ENCODE measurements at regions not wholly inside any gene's neighbourhood (a gene's known extent, or its start where the extent isn't known, plus 50 kb on each side); places are given as distances from the start of the nearest gene placed in this dataset.
"Not testable (repeated sequence)": the region's sequence is repeated elsewhere in the genome, so short reads cannot be mapped to it uniquely, and the experiment has no call there.

GRCh38 chr16:88128556-88128955 lies 177.3 kb downstream of the BANP start:
- DNase-seq, result no peak

- not testable (repeated sequence) for DNase-seq
Observed at GRCh38 chr16:88129133-88129532, 177.9 kb downstream of the BANP start.

- no peak for DNase-seq
Observed at GRCh38 chr16:88130016-88130415, 178.8 kb downstream of the BANP start.

GRCh38 chr16:88130681-88131080 lies 179.4 kb downstream of the BANP start:
- no peak for DNase-seq

GRCh38 chr16:88131256-88131655 lies 180.0 kb downstream of the BANP start:
- no peak for DNase-seq

DNA sequence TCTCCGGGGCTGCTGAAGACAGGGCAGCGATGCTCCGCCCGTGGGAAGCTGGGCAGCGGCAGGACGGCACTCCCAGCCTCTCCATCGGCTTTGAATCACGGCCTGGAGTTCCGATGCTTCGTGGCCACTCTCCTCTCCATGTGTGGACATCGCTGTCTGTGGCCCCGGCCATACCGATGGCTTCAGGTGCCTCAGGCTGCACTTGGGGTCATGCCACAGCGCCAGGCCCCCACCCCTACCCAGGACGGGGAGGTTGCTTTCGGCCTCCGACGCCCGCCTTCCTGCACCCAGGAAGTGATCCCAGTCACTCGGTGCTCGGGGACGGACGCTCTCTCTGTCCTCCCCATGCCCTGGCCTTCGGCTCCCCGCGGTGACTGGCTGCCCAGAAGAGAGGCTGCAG lies 180.7 kb downstream of the BANP start:
- DNase-seq, result no peak

- DNase-seq, result no peak
Observed at GRCh38 chr16:88132836-88133506, 181.7 kb downstream of the BANP start.

- DNase-seq, result no peak
Observed at GRCh38 chr16:88133507-88133843, 182.2 kb downstream of the BANP start.

DNA sequence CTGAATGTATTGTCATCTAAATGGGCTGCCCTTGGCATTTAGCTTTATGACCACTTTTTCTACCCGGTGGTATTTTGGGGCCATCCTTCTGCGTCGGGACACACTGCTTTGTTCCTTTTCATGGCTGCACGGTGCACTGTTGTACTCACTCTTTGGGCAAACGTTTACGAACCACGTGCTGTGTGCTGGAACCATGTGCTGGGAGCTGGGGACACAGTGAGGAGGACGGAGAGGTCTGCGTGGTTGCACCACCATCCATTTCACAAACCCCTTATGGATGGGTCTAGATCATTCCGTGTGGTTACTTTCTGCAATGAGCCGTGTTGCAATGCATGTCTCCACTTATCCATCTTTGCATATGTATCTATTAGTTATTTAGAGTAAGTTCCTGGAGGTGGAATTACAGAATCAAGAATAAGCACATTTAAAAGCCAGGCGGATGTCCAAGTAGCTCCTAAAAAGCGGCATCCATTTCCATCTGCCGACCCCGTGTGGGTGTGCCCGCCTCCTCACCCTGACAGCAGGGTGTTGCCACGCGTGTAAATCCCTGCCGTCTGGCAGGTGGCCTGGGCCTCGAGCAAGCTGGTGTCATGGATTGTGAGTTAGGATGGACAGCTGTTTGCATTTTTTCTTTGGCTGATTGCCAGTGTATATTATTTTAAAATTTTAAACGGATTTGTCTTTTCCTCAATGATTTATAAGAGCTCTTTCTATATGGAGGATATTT lies 183.1 kb downstream of the BANP start:
- DNase-seq, result not testable (repeated sequence)

DNA sequence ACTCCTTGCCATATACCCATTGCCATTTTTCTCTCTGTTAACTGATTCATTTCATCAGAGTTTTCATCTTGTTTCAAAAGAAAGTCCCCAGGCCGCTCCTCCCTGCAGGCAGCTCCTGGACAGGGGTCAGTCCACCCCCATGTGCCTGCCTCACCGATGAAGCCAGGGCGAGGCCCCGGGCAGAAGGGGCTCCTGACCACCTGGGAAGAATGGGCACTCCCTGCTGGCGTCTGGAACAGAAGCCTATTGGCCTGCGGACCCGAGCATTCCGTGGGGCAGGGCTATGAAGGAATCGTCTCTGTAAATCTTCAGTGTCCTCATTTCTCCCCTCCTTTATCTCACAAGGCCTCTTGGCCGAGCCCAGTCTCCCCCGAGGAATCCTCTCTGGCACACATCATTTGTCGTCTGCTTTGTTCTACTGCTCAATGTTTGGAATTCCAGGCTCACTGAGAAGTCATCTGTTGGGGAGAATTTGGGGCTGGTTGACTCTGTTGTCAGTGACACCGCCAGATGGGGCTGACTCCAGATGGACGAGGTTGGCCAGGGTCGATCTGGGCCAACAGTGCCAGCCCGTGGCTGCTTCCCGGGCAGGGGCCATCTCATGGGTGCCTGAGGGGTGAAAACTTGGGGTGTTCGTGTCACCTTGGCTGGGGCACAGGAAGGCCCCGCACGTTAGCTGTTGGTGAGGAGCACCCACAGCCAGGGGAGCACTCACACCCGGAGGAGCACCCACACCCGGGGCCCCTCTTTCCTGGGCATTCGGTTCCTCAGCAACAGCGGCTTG lies 183.9 kb downstream of the BANP start:
- not testable (repeated sequence) for DNase-seq

DNA sequence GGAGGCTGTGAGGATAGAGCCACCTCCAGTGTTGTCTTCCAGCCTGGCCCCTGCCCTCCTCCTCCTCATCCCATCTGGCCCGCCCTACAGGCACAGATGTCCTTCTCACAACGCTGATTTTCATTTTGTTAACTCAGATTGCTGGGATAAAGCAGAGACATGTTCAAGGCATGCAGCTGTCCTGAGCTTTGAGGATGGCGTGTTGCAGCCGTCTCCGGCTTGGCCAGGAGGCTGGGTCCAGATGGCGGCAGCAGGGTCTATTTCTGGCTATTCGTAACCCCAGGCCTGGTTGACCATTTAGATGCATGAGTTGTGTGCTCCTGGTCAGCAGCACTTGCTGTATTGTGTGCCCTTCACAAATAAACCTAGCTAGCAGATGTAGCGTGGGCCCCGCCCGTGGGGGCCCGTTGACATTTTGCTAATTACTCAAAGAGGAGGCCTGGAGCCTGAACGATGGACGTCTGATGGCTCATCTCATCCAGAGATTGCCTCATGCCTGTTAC lies 185.0 kb downstream of the BANP start:
- DNase-seq, result not testable (repeated sequence)

- DNase-seq, result not testable (repeated sequence)
Observed at GRCh38 chr16:88136939-88137338, 185.7 kb downstream of the BANP start.

- DNase-seq, result peak; percentile 61
Observed at GRCh38 chr16:88139141-88139540, 187.9 kb downstream of the BANP start.

GRCh38 chr16:88140195-88140594 lies 189.0 kb downstream of the BANP start:
- peak; percentile 33 for DNase-seq

DNA sequence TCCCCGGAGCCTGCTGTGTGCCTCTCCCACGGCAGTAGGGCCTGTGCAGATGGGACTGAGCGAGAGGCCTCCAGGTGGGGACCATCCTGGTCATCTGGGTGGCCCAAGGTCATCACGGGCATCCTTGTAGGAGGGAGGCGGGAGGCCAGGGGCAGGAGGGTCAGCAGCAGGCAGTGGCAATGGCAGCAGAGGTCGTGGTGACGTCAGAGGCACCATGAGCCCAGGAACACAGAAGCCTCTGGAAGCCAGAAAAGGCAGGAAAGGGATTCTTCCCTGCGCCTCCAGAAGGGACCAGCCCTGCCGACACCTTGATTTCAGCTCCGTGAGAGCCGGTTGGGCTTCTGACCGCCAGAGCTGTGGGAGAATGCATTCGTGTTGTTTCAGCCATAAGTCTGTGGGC lies 190.3 kb downstream of the BANP start:
- no peak for DNase-seq

- not testable (repeated sequence) for DNase-seq
Observed at GRCh38 chr16:88142056-88142935, 191.1 kb downstream of the BANP start.

- DNase-seq, result not testable (repeated sequence)
Observed at GRCh38 chr16:88143122-88144027, 192.1 kb downstream of the BANP start.

GRCh38 chr16:88144028-88144511 lies 192.8 kb downstream of the BANP start:
- DNase-seq, result no peak

- not testable (repeated sequence) for DNase-seq
Observed at GRCh38 chr16:88145376-88145775, 194.1 kb downstream of the BANP start.

GRCh38 chr16:88145824-88146405 lies 194.7 kb downstream of the BANP start:
- DNase-seq, result not testable (repeated sequence)

- not testable (repeated sequence) for DNase-seq
Observed at GRCh38 chr16:88148078-88148477, 196.8 kb downstream of the BANP start.

Data from RPMI8226 (cell line).